OCI-LY7 (cell line): ENCODE measurements at regions not wholly inside any gene's neighbourhood (a gene's known extent, or its start where the extent isn't known, plus 50 kb on each side); places are given as distances from the start of the nearest gene placed in this dataset.

Experiments used
- CTCF ChIP-seq: fragments of 200-600 bp; sonication (generic); conservative IDR thresholded peaks from 2 replicates; pipeline ENCODE4 v1.5.1; 2014; ENCODE audit warnings: mild to moderate bottlenecking, antibody characterized with exemption, low read length, moderate library complexity, mixed read lengths
- EZH2phosphoT487 ChIP-seq: fragments of 200-600 bp; sonication (generic); IDR thresholded peaks from 2 replicates; pipeline ENCODE4 v1.6.1; 2018; ENCODE audit warnings: low read depth, borderline replicate concordance, mild to moderate bottlenecking, mixed run types, antibody characterized with exemption, low read length, moderate library complexity, mixed read lengths

- no peak for TF ChIP-seq CTCF
- no peak for TF ChIP-seq EZH2phosphoT487
Measured at GRCh38 chr16:49128740-49129139, 152.9 kb downstream of the CBLN1 start.
